HG03558 (cell line): ENCODE measurements at regions not wholly inside any gene's neighbourhood (a gene's known extent, or its start where the extent isn't known, plus 50 kb on each side); places are given as distances from the start of the nearest gene placed in this dataset.

Source experiments
- ATAC-seq: cut with Tn5 transposase; IDR thresholded peaks from one replicate; pipeline ENCODE4 v1.9.1; 2021; ENCODE audit warnings: moderate number of reproducible peaks; ENCODE audit not compliant: unreplicated experiment; ENCODE audit errors: extremely low read depth

- ATAC-seq = no peak
Measured at GRCh38 chr22:49575703-49576081, 252.0 kb downstream of the BRD1 start.

- ATAC-seq = no peak
Measured at GRCh38 chr22:49574881-49575702, 252.6 kb downstream of the BRD1 start.

GRCh38 chr22:49574205-49574880 is 253.3 kb downstream of the BRD1 start:
- ATAC-seq = no peak

GRCh38 chr22:49573109-49573765 is 254.4 kb downstream of the BRD1 start:
- ATAC-seq = no peak

GRCh38 chr22:49571326-49571725 is 256.3 kb downstream of the BRD1 start:
- ATAC-seq = no peak

GRCh38 chr22:49570032-49570848 is 257.4 kb downstream of the BRD1 start:
- ATAC-seq = no peak

- no peak for ATAC-seq
Measured at GRCh38 chr22:49569286-49570031, 258.2 kb downstream of the BRD1 start.

- no peak for ATAC-seq
Measured at GRCh38 chr22:49568751-49569285, 258.9 kb downstream of the BRD1 start.

- no peak for ATAC-seq
Measured at GRCh38 chr22:49567899-49568750, 259.5 kb downstream of the BRD1 start.

- ATAC-seq = no peak
Measured at GRCh38 chr22:49566693-49567092, 261.0 kb downstream of the BRD1 start.

GRCh38 chr22:49566141-49566541 is 261.5 kb downstream of the BRD1 start:
- ATAC-seq = no peak

GRCh38 chr22:49565516-49565855 is 262.2 kb downstream of the BRD1 start:
- no peak for ATAC-seq

GRCh38 chr22:49564666-49565515 is 262.8 kb downstream of the BRD1 start:
- ATAC-seq = no peak

GRCh38 chr22:49564054-49564453 is 263.6 kb downstream of the BRD1 start:
- no peak for ATAC-seq

- no peak for ATAC-seq
Measured at GRCh38 chr22:49562685-49563249, 264.9 kb downstream of the BRD1 start.

GRCh38 chr22:49561976-49562375 is 265.7 kb downstream of the BRD1 start:
- ATAC-seq = no peak

- ATAC-seq = no peak
Measured at GRCh38 chr22:49561338-49561737, 266.3 kb downstream of the BRD1 start.
